H9 (cell line): ENCODE measurements at regions not wholly inside any gene's neighbourhood (a gene's known extent, or its start where the extent isn't known, plus 50 kb on each side); places are given as distances from the start of the nearest gene placed in this dataset.

Experiments used
- DNase-seq: peaks from one replicate; pipeline ENCODE4 v3.0.0-alpha.2; 2017
- H2AFZ ChIP-seq: one replicate; pipeline ENCODE4 v1.6.1; 2013; ENCODE audit warnings: mild to moderate bottlenecking, low read length, control low read depth, moderate library complexity
- H2AK5ac ChIP-seq: 2 replicates; pipeline ENCODE4 v1.6.1; 2013; ENCODE audit warnings: low read length, control low read depth, mixed read lengths; ENCODE audit not compliant: insufficient read length
- H2BK120ac ChIP-seq: one replicate; pipeline ENCODE4 v1.6.1; 2013; ENCODE audit warnings: low read depth, mild to moderate bottlenecking, low read length, control low read depth, inconsistent platforms; ENCODE audit not compliant: poor library complexity, severe bottlenecking
- H2BK12ac ChIP-seq: 2 replicates; pipeline ENCODE4 v1.6.1; 2013; ENCODE audit warnings: low read length, control low read depth, mixed read lengths, low read depth; ENCODE audit not compliant: insufficient read length
- H2BK15ac ChIP-seq: 2 replicates; pipeline ENCODE4 v1.6.1; 2013; ENCODE audit warnings: low read depth, low read length, control low read depth
- H2BK20ac ChIP-seq: one replicate; pipeline ENCODE4 v1.6.1; 2013; ENCODE audit warnings: low read depth, mild to moderate bottlenecking, low read length, control low read depth, inconsistent platforms; ENCODE audit not compliant: poor library complexity, severe bottlenecking
- H2BK5ac ChIP-seq: 2 replicates; pipeline ENCODE4 v1.6.1; 2013; ENCODE audit warnings: low read length, control low read depth, mixed read lengths; ENCODE audit not compliant: insufficient read length
- H3K14ac ChIP-seq: 2 replicates; pipeline ENCODE4 v1.6.1; 2013; ENCODE audit warnings: low read length, control low read depth; ENCODE audit not compliant: insufficient read depth
- H3K18ac ChIP-seq: 2 replicates; pipeline ENCODE4 v1.6.1; 2013; ENCODE audit warnings: low read depth, mild to moderate bottlenecking, mixed read lengths, low read length, control low read depth; ENCODE audit not compliant: insufficient read length
- H3K23ac ChIP-seq: 2 replicates; pipeline ENCODE4 v1.6.1; 2013; ENCODE audit warnings: low read length, control low read depth, mixed read lengths, low read depth; ENCODE audit not compliant: insufficient read length
- H3K23me2 ChIP-seq: 2 replicates; pipeline ENCODE4 v1.6.1; 2013; ENCODE audit warnings: low read depth, mild to moderate bottlenecking, mixed read lengths, low read length, control low read depth; ENCODE audit not compliant: insufficient read length, poor library complexity, severe bottlenecking
- H3K27ac ChIP-seq: 2 replicates; pipeline ENCODE4 v1.5.1; 2013; ENCODE audit warnings: low read length, control low read depth, mixed read lengths, low read depth; ENCODE audit not compliant: insufficient read length
- H3K27me3 ChIP-seq: 2 replicates; pipeline ENCODE4 v1.6.1; 2013; ENCODE audit warnings: low read length, control low read depth, inconsistent platforms; ENCODE audit not compliant: insufficient read depth
- H3K4ac ChIP-seq: 2 replicates; pipeline ENCODE4 v1.6.1; 2013; ENCODE audit warnings: low read depth, mild to moderate bottlenecking, control low read depth, inconsistent platforms, low read length, moderate library complexity
- H3K4me1 ChIP-seq: 2 replicates; pipeline ENCODE4 v1.6.1; 2013; ENCODE audit warnings: low read length, control low read depth, inconsistent platforms; ENCODE audit not compliant: insufficient read depth
- H3K4me2 ChIP-seq: 2 replicates; pipeline ENCODE4 v1.6.1; 2013; ENCODE audit warnings: low read length, control low read depth, mixed read lengths; ENCODE audit not compliant: insufficient read length, insufficient read depth
- H3K56ac ChIP-seq: 2 replicates; pipeline ENCODE4 v1.6.1; 2013; ENCODE audit warnings: low read depth, mild to moderate bottlenecking, mixed read lengths, low read length, control low read depth; ENCODE audit not compliant: insufficient read length
- H3K79me1 ChIP-seq: 2 replicates; pipeline ENCODE4 v1.6.1; 2013; ENCODE audit warnings: low read depth, mild to moderate bottlenecking, moderate library complexity, low read length, control low read depth, inconsistent platforms; ENCODE audit not compliant: insufficient read depth, poor library complexity, severe bottlenecking
- H3K79me2 ChIP-seq: 2 replicates; pipeline ENCODE4 v1.6.1; 2013; ENCODE audit warnings: low read length, control low read depth, inconsistent platforms; ENCODE audit not compliant: insufficient read depth
- H3K9ac ChIP-seq: 2 replicates; pipeline ENCODE4 v1.6.1; 2013; ENCODE audit warnings: low read length, control low read depth, mixed read lengths; ENCODE audit not compliant: insufficient read length; ENCODE audit errors: extremely low read depth
- H3K9me3 ChIP-seq: one replicate; pipeline ENCODE4 v1.6.1; 2013; ENCODE audit warnings: low read depth, low read length, inconsistent platforms; ENCODE audit not compliant: control insufficient read depth
- H3T11ph ChIP-seq: one replicate; pipeline ENCODE4 v1.6.1; 2013; ENCODE audit warnings: mild to moderate bottlenecking, low read length, control low read depth, inconsistent platforms
- H4K20me1 ChIP-seq: one replicate; pipeline ENCODE4 v1.6.1; 2013; ENCODE audit not compliant: control insufficient read depth, insufficient read length, insufficient read depth
- H4K5ac ChIP-seq: 2 replicates; pipeline ENCODE4 v1.6.1; 2013; ENCODE audit warnings: low read depth, mild to moderate bottlenecking, mixed read lengths, low read length, control low read depth; ENCODE audit not compliant: insufficient read length
- H4K8ac ChIP-seq: replicated peaks from 2 replicates; pipeline ENCODE4 v1.6.1; 2013; ENCODE audit warnings: low read length, control low read depth, mixed read lengths, low read depth; ENCODE audit not compliant: insufficient read length
- H4K91ac ChIP-seq: 2 replicates; pipeline ENCODE4 v1.6.1; 2013; ENCODE audit warnings: low read depth, mild to moderate bottlenecking, moderate library complexity, mixed read lengths, low read length, control low read depth; ENCODE audit not compliant: insufficient read length
- H3K27ac Mint-ChIP-seq, 3 experiments: 2 replicates in 2 of 3; 3 replicates in 1 of 3; pipeline ENCODE4 v1.8.0; 2020 to 2021; ENCODE audit warnings: mixed read lengths in 3 of 3, mild to moderate bottlenecking in 1 of 3, moderate library complexity in 1 of 3
- H3K27me3 Mint-ChIP-seq: 2 replicates; pipeline ENCODE4 v1.8.0; 2021; ENCODE audit warnings: low read depth, mild to moderate bottlenecking, moderate library complexity, mixed read lengths
- H3K36me3 Mint-ChIP-seq, 3 experiments: 2 replicates in 2 of 3; 3 replicates in 1 of 3; pipeline ENCODE4 v1.8.0; 2020 to 2021; ENCODE audit warnings: low read depth in 3 of 3, mixed read lengths in 3 of 3; ENCODE audit not compliant: insufficient read depth in 1 of 3
- H3K4me1 Mint-ChIP-seq, 2 experiments: 2 replicates each; pipeline ENCODE4 v1.8.0; 2020; ENCODE audit warnings: mixed read lengths in 2 of 2
- H3K4me3 Mint-ChIP-seq, 2 experiments: 2 replicates in 1 of 2; 3 replicates in 1 of 2; pipeline ENCODE4 v1.8.0; 2020 to 2021; ENCODE audit warnings: mild to moderate bottlenecking in 2 of 2, mixed read lengths in 2 of 2, moderate library complexity in 1 of 2
- H3K9me3 Mint-ChIP-seq, 2 experiments: 2 replicates in 1 of 2; 3 replicates in 1 of 2; pipeline ENCODE4 v1.8.0; 2020; ENCODE audit warnings: mild to moderate bottlenecking in 2 of 2, mixed read lengths in 2 of 2, moderate library complexity in 1 of 2
- WGBS: extraction: QIAGEN DNeasy Blood & Tissue Kit; methylation state at CpG from one replicate; pipeline ENCODE4 v1.1.7; 2013; ENCODE audit warnings: missing lambda C conversion rate, low lambda C conversion rate, mixed read lengths; ENCODE audit not compliant: insufficient read length; ENCODE audit errors: extremely low coverage; 5-methylcytosine and 5-hydroxymethylcytosine counted together
- TF ChIP-seq, protein P1 (sequence below): fragments of 200-600 bp; sonication (generic); conservative IDR thresholded peaks from 3 replicates; pipeline ENCODE4 v1.8.0; 2021; ENCODE audit warnings: antibody characterized with exemption, mild to moderate bottlenecking

DNA sequence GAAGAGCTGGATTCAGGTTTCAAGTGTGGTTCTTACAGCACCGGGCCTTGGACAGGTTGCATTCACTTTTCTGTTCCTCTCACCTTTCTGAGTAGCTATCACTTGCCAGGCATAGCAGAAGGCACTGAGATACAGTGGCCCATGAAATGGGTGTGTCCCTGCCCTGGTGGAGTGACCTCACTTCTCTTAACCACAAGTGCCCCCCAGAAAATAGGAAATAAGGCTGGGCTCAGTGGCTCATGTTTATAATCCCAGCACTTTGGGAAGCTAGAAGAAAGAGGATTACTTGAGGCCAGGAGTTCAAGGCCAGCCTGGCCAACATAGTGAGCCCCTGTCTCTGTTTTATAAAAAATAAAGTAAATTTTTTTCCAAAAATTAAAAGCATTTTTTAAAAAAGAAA lies 101.7 kb upstream of the KIT start:
- H2BK5ac ChIP-seq, result no peak overlapping the region
- H3K79me1 ChIP-seq, result no peaks in the 10 kb centered on the region
- H2BK15ac ChIP-seq, result no peak overlapping the region
- no peak overlapping the region for H2AK5ac ChIP-seq
- no peaks in the 10 kb centered on the region for H3K9me3 ChIP-seq
- H3K23me2 ChIP-seq, result no peaks in the 10 kb centered on the region
- no peak overlapping the region for H4K8ac ChIP-seq
- H3K4me3 Mint-ChIP-seq, result no peak overlapping the region
- TF ChIP-seq, protein P1, sequence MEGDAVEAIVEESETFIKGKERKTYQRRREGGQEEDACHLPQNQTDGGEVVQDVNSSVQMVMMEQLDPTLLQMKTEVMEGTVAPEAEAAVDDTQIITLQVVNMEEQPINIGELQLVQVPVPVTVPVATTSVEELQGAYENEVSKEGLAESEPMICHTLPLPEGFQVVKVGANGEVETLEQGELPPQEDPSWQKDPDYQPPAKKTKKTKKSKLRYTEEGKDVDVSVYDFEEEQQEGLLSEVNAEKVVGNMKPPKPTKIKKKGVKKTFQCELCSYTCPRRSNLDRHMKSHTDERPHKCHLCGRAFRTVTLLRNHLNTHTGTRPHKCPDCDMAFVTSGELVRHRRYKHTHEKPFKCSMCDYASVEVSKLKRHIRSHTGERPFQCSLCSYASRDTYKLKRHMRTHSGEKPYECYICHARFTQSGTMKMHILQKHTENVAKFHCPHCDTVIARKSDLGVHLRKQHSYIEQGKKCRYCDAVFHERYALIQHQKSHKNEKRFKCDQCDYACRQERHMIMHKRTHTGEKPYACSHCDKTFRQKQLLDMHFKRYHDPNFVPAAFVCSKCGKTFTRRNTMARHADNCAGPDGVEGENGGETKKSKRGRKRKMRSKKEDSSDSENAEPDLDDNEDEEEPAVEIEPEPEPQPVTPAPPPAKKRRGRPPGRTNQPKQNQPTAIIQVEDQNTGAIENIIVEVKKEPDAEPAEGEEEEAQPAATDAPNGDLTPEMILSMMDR, result no peak
- H3K23ac ChIP-seq, result no peak overlapping the region
- no peak overlapping the region for H3K14ac ChIP-seq
- H3K9ac ChIP-seq, result no peak overlapping the region
- H3K36me3 Mint-ChIP-seq, result no peaks in the 10 kb centered on the region
- no peak overlapping the region for H2BK12ac ChIP-seq
- H3K18ac ChIP-seq, result no peak overlapping the region
- H3K27ac ChIP-seq, result no peak overlapping the region
- no peak overlapping the region for H4K5ac ChIP-seq
- peaks cover 1% of the 10 kb centered on the region; the same call in 1 of the 2 replicates for H3K27me3 Mint-ChIP-seq
- H2AFZ ChIP-seq, result no peak overlapping the region
- no peaks in the 10 kb centered on the region for H4K20me1 ChIP-seq
- no peak overlapping the region for H2BK20ac ChIP-seq
- H3K56ac ChIP-seq, result no peak overlapping the region
- DNase-seq, result no peak
- no peak overlapping the region for H3K27ac Mint-ChIP-seq
- H3K4me1 ChIP-seq, result no peaks in the 10 kb centered on the region
- WGBS, result no CpG with 5 or more reads among the region's 1 CpG
- H3K4ac ChIP-seq, result no peak overlapping the region
- H3K4me1 Mint-ChIP-seq, result peaks cover 6 to 8% of the 10 kb centered on the region in 2 experiments
- no peak overlapping the region for H3T11ph ChIP-seq
- H3K79me2 ChIP-seq, result no peaks in the 10 kb centered on the region
- no peak overlapping the region for H4K91ac ChIP-seq
- no peaks in the 10 kb centered on the region for H3K9me3 Mint-ChIP-seq
- no peak overlapping the region for H2BK120ac ChIP-seq
- H3K27me3 ChIP-seq, result no peaks in the 10 kb centered on the region
- no peak overlapping the region for H3K4me2 ChIP-seq
